NCI-H1417 treated with DMSO at 0.1 percent for 48 hours (cell line): ENCODE measurements at regions not wholly inside any gene's neighbourhood (a gene's known extent, or its start where the extent isn't known, plus 50 kb on each side); places are given as distances from the start of the nearest gene placed in this dataset.

Experiments
- DNase-seq: peaks from one replicate; lab custom pipeline; 2025; lab: John Stamatoyannopoulos, UW

DNA sequence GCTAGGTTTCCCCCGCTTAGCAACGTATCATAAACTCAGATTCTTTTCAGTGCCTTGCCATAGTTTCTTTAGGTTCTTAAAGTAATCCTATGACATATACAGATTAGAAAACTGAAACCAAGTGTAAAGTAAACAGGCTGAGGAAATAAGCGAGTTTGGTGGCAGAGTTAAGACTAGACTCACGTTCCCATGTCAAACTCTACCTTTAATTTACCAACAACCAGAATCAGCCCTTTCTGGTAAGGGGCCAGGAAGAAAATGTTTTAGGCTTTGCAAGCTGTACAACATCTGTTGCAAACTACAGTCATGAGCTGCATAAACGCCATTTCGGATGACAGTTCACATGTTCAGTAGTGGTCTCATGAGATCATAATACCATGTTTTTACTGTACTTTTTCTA is 128.0 kb upstream of the PRICKLE2 start:
- DNase-seq: no peak

GRCh38 chr3:64352639-64352992 is 127.3 kb upstream of the PRICKLE2 start:
- no peak for DNase-seq

GRCh38 chr3:64351713-64352638 is 126.7 kb upstream of the PRICKLE2 start:
- DNase-seq: no peak

GRCh38 chr3:64349551-64349950 is 124.3 kb upstream of the PRICKLE2 start:
- DNase-seq: no peak

DNA sequence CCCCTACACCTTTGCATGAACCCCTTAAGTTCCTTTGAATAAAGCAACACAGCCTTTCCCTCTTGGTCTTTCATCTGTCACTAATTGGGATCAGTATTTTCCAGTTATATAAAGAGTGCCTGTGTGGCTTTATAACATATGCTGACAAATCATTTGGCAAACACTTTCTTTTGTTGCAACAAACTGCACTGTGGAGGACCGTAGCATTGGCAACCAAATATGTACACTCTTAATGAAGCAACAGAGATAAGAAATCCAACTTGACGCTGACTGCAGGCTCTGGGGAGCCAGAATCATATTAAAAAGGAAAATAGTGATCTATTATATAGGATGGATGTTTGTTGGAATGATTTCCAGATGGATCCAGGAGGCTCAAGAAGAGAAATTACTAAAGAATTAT is 120.1 kb upstream of the PRICKLE2 start:
- DNase-seq: no peak

DNA sequence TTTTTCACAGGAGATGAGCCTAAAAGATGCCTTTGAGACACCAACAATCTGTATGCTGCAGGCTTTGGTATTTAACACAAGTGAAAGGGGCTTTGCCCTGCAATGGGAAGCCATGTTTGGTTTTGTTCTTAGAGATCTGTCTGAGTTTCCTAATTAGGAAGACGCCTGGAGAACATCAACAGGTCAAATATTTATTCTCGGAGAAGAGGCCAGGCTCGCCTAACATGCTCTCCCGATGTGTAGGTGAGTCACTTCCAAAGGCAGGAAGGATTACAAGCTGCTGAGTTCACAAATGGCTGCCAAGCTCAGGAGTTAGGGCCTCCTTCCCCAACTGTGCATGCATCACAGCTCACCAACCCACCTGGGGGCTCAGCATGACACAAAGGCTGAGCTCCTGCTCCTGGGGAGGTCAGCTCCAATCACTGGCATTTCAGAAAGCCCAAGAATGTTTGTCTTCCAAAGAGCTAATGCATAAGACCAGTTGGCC is 119.5 kb upstream of the PRICKLE2 start:
- DNase-seq: no peak

DNA sequence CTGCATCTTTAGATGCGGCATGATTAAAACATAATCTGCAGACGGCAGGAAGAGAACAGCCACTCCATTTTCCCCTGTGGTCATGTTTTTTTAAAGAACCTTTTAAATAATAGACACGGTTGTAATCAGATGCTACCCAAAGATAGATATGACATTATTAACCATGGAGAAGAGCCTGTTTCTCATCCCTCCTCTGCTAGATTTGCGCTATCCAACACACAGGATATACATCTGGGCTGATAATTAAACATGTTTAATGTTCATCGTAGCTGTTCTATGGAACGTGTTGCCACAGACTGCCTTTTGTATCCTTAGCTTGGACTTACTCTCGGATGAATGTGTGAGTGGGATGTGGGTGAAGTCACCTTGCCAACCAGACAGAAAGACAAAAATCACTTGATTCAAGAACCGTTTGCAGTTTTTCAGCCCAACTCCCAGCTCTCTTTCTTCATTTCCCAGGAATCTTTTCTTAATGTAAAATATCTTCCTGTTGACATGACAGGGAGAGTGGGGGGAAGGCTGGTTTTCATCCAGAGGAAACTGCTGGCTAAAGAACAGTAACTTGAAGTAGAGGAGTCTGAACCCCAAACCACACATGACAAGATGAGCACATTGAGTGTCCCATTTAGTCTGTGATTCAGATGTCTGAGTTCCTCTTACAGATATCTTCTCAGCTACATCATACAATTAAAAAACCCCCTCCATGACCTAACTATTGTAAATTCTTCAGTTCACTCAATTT is 118.6 kb upstream of the PRICKLE2 start:
- DNase-seq: no peak

GRCh38 chr3:64342940-64343688 is 117.8 kb upstream of the PRICKLE2 start:
- no peak for DNase-seq

GRCh38 chr3:64341296-64341695 is 116.0 kb upstream of the PRICKLE2 start:
- no peak for DNase-seq

- no peak for DNase-seq
Measured at GRCh38 chr3:64340641-64341101, 115.4 kb upstream of the PRICKLE2 start.

- no peak for DNase-seq
Measured at GRCh38 chr3:64336488-64336887, 111.2 kb upstream of the PRICKLE2 start.

- DNase-seq: no peak
Measured at GRCh38 chr3:64332459-64333350, 107.4 kb upstream of the PRICKLE2 start.

- DNase-seq: peak; percentile 48
Measured at GRCh38 chr3:64331605-64332004, 106.3 kb upstream of the PRICKLE2 start.

- DNase-seq: no peak
Measured at GRCh38 chr3:64329037-64329436, 103.8 kb upstream of the PRICKLE2 start.

- DNase-seq: no peak
Measured at GRCh38 chr3:64327100-64327804, 102.0 kb upstream of the PRICKLE2 start.

DNA sequence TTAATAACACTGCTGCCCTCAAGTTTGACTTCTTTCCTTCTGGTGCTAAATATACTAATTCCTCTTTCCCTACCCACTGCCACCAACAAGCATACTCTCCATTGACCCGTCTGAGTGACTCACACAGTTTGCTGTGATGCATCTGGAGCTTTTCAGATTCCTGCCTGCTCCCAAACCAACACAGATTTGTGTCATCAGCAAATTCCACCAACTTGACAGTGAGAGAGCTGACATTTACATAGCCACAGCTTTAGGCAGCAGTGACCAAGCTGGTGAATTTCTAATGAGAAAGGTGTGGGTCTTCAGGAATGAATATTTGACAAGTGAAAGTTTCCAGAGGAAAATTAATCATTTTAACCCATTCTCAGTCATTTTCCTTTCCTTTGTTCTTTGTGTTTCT is 96.5 kb upstream of the PRICKLE2 start:
- DNase-seq: no peak

GRCh38 chr3:64319391-64319790 is 94.1 kb upstream of the PRICKLE2 start:
- DNase-seq: no peak

DNA sequence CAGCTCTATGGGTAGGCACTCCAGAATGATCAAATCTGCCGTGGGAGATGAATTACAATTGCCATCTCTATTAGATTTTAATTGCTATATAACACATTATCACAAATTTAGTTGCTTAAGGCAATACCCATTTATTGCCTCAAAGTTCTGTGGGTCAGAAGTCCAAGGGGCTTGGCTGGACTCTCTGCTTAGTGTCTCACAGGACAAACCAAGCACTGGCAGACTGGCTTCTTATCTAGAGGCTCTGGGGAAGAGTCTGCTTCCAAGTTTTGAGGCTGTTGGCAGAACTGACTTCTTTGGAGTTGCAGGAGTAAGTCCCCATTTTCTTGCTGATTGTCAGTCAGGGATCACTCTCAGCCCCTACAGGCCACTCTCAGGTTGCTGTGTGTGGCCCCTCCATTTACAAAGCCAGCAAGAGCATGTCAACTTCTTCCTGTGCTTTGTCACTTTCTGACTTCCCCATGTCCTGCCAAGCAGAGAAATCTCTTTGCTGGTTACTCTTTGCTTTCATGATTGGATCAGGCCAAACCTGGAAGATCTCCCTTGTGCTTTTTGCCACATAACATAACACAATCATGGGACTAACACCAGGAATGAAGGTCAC is 93.5 kb upstream of the PRICKLE2 start:
- no peak for DNase-seq

GRCh38 chr3:64318001-64318400 is 92.7 kb upstream of the PRICKLE2 start:
- no peak for DNase-seq

DNA sequence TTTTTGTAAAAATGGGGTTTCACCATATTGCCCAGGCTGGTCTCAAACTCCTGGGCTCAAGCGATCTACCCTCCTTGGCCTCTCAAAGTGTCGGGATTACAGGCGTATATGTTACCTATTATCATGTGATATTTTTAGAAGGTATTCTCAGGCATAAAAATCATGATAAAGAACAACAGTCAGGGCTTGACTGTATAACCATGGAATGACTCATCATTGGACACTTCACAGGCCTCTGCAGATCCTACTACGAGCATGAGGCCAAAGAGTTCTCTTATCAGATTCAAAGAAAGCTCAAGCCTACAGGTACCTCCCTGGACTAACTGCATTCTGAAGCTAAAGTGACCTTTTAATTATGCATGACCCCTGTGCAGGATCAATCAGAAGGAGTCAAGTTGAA is 91.7 kb upstream of the PRICKLE2 start:
- no peak for DNase-seq
